HL-60/S4 (cell line): ENCODE measurements at regions not wholly inside any gene's neighbourhood (a gene's known extent, or its start where the extent isn't known, plus 50 kb on each side); places are given as distances from the start of the nearest gene placed in this dataset.
"Not testable (repeated sequence)": the region's sequence is repeated elsewhere in the genome, so short reads cannot be mapped to it uniquely, and the experiment has no call there.

Experiments used
- in situ Hi-C: fragments of 300-500 bp; cut with MboI; formaldehyde crosslinking; loops from 2 replicates; pipeline ENCODE4 v1.14.3; 2022; ENCODE audit warnings: low sequenced_read_pairs

DNA sequence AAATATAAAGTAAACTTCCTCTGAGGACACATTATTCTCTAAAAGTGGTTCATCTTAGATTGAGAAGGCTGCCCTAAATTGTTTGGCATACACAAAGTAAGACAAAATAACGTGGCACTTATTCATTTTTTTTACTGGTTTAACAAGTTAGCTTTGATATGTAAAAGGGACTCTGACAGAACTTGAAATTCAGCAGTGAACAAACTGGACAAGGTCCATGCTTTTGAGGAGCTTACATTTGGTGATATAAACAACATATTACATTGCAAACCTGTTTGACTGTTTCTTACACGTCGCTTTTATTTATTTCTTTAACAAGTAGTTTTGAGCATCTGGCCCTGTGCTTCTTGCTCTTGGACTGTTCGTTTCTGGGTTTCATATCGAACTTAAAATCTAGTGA is 253.1 kb upstream of the POM121L12 start:
- in situ Hi-C loops = no loop called here

- in situ Hi-C loops = no loop called here
These were observed 254.2 kb upstream of the POM121L12 start for GRCh38 chr7:52781250-52781649.

DNA sequence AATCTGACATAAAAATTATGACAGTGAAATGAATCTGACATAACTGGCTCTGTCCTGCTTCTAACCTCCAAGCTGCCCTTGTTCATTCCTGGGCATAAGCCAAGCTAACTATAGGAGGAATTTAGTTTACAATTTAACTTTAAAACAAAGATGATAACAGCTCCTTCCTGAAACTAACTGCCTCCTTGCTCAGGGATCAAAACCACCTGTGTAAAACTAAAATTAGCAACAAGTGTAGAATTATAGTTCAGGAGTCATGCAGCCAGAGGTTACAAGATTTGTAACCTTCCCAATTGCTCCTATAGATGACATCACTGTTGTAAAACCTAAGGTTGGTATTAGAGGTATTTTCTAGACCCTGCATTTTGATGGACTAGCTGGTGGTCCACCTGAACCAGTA is 256.4 kb upstream of the POM121L12 start:
- in situ Hi-C loops = no loop called here

DNA sequence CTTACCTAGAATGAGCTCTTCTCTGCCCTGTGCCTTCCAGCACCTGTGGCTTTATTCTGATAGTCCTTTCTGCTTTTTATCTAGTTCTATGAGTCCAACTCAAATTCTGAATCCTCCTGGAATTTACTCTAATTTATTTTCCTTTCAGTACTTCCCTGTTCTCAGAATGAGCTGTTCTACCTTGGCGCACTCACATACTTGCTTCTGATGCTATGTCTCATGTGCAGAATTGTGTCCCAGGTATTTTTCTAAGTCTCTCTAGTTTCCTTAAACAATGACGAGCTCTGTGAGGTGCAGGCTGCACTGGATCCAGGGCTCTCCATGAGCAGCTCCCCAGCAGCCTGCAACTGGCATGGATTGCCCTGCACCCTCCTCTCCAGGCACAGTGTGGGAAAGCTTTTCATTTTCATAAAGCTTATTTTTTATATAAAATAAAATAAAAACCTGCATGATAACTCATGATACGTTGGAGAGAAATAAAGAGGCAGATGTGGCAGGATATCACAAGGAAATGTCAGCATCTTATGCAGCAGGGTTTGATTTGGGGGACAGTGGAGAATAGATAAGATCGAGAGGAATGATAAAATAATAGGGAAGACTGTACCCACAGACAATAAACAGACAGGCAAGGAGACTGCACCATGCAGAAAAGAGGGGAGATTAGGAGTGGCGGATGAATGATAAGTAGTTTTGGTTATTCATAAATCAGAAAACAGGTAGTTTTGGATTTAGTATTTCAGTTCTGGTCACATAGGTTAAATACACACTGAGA is 258.2 kb upstream of the POM121L12 start:
- in situ Hi-C loops = no loop called here

GRCh38 chr7:52775876-52776275 is 259.6 kb upstream of the POM121L12 start:
- in situ Hi-C loops = no loop called here

GRCh38 chr7:52771177-52771576 is 264.3 kb upstream of the POM121L12 start:
- in situ Hi-C loops = no loop called here

GRCh38 chr7:52764492-52765169 is 270.8 kb upstream of the POM121L12 start:
- in situ Hi-C loops = no loop called here

- in situ Hi-C loops = no loop called here
These were observed 277.1 kb upstream of the POM121L12 start for GRCh38 chr7:52758356-52758755.

GRCh38 chr7:52753855-52754254 is 281.6 kb upstream of the POM121L12 start:
- in situ Hi-C loops = no loop called here

DNA sequence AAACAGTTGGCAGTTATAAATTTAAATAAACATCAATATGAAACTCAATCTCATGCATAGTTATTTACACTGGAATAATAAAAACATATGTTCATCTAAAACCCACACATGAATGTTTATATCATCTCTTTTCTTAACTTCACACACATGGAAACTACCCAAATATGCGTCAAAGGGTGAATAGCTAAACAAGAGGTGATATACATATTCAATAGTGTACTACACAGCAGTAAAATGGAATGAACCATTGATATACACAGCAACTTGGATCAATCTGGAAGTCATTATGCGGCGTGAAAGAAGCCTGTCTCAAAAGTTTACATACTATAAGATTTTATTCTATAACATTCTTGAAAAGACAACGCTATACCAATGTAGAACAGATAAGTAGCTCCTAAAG is 282.5 kb upstream of the POM121L12 start:
- in situ Hi-C loops = no loop called here

GRCh38 chr7:52749880-52750279 is 285.6 kb upstream of the POM121L12 start:
- in situ Hi-C loops = no loop called here

GRCh38 chr7:52747817-52748216 is 287.6 kb upstream of the POM121L12 start:
- in situ Hi-C loops = no loop called here

DNA sequence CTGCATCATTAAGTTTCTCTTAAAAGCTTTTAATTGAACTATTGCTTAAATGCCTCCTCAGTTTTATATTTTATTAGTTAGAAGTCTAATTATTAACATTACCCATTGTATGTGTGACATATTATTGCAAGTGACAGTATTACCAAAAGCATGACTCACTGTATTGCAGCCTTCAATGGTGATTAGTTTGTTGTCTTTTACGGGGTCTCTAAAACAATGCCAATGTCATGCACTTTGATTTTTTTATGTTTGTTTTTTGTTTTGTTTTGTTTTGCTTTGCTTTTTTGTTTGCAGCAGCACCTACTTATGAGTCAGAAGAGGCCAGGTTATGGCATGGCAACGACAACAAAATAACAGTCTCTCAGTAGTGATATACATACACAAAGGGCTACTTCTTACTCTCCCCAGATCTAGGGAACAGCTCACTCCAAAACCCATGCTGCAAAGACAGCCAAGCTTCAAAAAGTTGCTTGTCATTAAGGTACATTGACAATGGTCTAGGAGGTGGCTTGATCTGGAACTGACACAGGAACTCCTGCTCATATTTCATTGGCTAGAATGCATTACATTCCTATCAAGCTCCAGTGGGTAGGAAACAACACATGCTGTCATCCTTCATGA is 293.7 kb upstream of the POM121L12 start:
- in situ Hi-C loops = no loop called here

DNA sequence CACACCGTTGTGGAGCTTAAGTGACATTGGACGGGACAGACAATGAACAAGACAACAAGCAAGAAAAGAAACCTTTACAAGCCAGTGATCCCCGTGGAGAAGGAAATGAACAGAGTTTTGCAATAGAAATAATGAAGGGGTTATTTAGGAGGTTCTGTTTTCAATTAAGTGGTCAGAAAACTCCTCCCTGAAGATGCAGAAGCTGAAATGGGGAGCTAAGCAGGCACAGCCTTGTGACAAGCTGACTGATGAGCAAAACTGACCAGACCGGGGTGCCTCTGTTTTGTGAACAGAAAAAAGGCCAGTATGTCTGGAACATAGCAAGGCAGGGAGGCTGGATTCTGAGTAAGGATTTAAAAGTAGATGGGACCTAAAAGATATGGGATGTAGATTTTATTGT is 299.8 kb upstream of the POM121L12 start:
- in situ Hi-C loops = no loop called here

- in situ Hi-C loops = not testable (repeated sequence)
These were observed 306.8 kb upstream of the POM121L12 start for GRCh38 chr7:52728683-52729082.

- in situ Hi-C loops = no loop called here
These were observed 307.8 kb upstream of the POM121L12 start for GRCh38 chr7:52727632-52728031.

DNA sequence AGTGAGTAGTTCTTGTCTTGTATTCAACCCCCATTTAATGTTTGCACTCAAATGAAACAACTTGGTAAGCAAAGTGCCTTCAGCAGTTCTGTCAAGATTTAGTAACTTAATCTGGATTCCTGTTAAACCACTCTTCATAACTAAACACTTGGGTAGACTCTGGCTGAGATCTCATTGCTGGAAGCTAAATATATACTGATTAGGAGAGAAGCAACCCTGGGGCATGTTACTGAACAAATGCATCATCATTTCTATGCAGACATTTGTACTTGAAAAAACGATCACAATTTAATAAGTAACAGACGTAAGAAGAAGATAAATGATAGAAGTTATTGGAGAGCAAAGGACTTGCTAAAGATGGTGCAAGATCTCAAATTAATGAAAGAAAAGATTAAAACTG is 308.4 kb upstream of the POM121L12 start:
- in situ Hi-C loops = no loop called here

- in situ Hi-C loops = no loop called here
These were observed 308.9 kb upstream of the POM121L12 start for GRCh38 chr7:52726493-52726892.

GRCh38 chr7:52723606-52724005 is 311.8 kb upstream of the POM121L12 start:
- in situ Hi-C loops = no loop called here

GRCh38 chr7:52720856-52721255 is 314.6 kb upstream of the POM121L12 start:
- in situ Hi-C loops = no loop called here

- in situ Hi-C loops = no loop called here
These were observed 315.8 kb upstream of the POM121L12 start for GRCh38 chr7:52719677-52720076.

DNA sequence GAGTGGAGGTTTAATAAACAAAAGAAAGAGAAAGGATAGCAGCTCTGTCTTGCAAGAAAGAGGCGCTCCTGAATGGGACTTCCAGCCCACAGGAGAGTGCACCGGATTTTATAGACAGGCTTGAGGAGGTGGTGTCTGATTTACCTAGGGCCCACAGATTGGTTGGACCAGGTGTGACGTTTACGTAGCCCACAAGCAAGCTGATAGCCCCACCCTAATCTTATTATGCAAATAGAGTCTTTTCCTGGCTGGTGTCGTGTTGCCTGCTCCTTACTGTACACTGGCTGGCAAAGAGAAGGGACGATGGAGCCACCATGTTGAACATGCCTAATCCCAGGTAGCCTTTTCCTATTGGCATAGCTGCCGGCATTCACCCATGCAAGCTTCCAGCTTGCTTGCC is 319.7 kb upstream of the POM121L12 start:
- in situ Hi-C loops = no loop called here
